DMS153 (cell line): ENCODE measurements at regions not wholly inside any gene's neighbourhood (a gene's known extent, or its start where the extent isn't known, plus 50 kb on each side); places are given as distances from the start of the nearest gene placed in this dataset.

ENCODE experiments used
- DNase-seq: peaks from one replicate; lab custom pipeline; 2025; lab: John Stamatoyannopoulos, UW

DNA sequence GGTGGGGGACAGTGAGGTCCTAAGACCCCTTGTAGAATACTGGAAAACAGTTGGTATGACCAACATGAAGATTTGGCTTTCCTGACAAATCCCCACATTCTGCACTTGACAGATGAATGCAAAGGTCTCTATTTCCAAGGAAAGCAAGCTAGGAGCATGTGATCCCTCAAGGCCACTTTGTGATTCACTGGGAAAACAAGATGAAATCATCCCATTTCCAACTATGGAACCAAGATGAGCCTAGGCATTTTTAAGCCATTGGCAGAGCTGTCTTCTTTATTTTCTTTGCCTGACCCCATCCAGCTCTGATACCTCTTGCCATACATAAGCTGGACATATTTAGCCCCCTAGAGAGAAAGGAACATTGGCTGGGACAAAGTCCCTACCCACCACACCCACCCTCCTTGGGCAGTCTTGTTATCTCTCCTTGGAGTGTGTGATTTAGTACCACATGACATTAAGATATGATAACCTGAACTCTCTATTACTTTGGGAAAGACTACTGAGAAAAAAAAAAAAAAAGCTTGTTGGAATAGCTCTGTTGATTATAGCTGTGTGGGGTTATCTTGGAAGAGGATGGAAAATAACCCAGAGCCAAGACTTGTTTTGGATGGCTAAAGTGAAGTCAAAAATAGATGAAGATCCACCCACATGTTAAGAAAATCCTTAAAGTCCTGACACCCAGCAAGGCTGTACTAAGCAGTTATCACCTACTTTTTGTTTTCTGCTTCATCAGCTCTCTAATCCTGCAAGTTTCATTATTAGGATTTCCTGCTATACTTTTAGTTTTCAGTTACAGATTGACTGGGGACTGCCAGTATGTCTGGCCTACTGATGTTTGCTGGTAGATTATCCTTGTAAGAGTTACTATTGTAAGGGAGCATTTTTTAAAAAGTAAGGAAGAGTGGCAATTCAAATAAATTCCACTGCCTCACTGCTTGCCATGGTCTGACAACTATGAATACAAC is 90.1 kb upstream of the PREP start:
- no peak for DNase-seq

DNA sequence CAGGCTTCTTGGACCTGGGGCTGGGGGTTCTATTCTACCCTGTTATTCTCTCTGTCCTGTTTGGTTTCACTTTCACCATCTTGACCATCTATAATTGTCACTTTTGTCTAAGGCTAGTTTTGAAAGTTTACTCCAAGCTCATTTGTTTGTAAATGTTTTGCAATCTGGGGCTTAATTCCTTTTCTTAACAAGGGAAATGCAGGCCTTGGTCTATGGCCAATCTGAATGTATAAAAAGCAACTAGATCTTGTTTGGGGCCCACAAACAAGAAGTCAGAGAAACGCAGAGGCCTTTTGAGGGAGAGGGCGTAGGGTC is 86.3 kb upstream of the PREP start:
- DNase-seq, result no peak

DNA sequence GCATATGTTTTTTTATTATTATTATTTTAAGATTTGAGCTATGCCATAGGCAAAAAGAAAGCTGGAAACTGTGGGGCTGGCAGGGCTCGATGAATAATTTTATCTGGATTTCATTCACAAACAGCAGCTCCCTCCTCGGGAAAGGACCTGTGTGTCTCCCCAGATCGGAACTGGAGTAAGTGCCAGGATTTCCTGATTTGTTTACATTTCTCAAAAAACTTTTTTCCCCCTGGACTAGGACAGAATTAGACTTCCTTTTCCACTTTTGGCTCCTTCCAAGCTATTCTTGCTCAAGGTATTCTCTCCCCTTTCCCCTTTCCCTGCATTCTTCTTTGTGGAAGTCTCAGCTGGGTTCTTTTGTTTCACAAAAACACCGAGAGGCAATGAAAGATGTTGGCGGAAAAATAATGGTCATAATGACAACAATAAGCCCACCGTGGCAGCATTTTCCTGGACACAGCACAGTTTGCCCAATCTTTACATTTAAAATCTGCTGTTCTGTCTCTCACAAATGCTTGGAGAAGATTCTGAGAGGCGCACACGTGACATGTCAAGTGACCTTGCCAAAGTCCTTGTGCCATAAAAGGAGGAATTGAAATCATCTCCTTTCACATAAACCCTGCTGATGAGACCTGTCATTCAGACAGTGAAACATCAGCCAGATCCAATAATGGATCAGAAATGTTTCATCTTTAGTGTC is 85.8 kb upstream of the PREP start:
- DNase-seq, result no peak

DNA sequence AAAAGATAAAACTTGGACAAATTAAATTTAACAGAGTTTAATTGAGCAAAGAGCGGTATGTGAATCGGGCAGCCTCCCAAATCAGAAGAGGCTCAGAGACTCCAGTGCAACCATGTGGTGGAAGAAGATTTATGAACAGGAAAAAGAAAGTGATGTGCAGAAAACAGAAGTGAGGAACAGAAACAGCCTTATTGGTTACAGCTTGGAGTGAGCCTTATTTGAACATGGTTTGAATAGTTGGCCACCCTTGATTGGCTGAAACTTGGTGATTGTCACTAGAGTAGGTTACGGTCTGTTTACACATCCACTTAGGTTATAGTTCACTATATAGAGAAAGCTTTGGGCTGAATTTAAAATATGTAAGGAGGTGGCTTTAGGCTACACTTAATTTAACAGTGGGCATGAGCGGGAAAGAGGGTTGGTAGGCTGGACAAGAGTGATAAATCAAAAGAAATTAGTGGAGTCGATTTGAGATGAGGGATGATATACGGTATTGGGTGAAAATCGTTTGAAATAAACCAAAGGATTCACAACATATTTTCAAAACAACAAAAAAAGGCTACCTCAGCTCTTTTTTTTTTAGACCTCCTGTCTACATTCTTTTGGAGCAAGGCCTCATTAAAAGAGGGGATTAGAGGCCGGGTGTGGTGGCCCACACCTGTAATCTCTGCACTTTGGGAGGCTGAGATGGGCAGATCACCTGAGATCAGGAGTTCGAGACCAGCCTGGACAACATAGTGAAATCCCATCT is 84.3 kb upstream of the PREP start:
- no peak for DNase-seq

DNA sequence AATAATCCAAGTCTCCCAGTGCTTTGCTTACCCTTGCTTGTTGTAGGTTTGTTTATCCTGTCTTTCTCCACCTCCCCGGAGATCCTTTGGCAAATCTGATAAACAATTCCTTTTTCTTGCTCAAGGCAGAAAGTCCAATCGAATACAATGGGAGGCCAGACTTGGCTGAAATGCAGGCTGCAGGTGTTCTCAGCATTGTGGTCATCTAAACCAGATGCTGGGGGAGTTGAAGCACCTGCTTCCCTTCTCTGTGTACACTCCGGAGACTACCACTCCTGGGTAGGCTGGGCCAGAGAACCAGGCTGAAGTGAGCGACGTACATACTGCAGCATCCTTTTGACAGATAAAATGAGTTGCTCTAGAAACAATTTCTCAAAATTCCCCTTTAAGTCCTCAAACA is 82.6 kb upstream of the PREP start:
- DNase-seq, result no peak

DNA sequence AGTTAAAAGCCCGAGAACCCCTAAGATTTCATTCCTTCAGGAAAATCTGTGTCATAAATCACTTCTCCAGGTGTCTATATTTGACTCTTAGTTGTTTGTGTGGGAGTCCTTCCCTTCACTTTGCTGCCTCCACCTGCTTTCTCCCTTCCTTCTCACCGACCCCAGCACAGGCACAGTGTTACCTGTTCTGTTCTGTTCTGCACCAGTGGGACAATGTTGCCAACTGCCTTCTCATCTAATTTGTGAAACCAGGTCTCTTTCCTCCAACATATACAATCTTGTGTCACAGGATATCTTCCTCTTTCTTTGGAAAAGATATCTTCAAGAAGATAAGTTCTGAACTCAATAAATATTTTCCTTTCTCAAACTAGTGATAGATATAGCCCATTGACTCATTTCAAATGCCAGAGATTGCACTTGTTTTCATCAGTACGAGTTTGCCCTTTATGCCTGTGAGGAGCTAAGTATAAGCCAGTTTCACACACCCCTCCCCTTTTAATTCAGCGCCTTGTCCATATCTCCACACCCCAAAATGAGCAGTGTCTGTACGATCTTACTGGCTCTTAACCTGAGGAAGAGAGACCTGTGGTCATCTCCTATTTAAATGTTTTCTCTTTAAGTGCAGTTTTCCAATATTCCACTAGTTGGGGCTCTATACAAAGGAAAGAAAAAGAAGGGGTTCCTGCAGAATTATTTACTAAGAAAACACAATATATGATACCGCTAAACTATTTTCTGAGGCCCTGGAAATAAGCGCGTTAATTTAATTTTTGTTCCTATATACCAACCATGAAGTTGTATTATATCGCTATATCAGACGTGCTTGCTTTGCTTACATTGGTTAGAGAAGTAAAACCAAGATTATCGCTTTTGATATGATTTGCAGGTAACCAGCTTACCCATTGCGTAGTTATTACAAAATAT is 81.6 kb upstream of the PREP start:
- peak; percentile 39 for DNase-seq

DNA sequence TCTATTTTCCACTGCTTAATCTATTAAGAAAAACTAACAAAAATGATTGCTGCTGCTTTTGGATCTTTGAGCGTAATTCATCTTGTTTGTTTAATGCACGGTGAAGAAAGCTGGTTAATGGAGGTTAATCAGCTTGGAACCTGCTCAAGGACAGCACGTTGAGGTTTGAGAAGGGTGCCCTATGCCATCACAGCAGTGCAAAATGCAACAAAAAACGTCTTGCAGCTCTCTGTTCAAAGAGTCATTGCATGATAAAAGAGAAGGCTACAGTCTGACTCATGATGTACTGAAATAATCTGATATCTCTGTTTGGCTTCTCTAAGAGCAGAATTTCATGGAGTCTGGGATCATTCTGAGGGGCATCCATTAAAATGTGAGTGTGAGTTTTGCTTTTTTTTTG is 80.6 kb upstream of the PREP start:
- DNase-seq, result no peak

DNA sequence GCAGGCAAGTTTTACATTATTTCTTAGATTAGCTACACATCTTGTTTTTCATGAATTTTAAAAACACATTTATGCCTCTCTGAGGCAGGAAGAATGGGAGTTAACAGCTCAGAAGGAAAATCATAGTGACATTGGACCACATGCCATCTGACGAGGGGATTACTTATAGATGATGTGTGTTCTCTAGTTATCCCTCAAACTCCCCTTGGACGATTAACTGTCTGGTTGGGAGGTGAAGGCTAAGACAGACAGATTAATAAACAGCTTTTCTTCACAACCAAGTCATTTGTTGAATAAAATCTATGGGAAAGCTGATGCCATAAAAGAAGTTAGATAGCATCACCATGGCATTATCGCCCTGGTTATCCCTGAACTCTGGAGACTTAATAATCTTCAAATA is 80.0 kb upstream of the PREP start:
- DNase-seq, result no peak

DNA sequence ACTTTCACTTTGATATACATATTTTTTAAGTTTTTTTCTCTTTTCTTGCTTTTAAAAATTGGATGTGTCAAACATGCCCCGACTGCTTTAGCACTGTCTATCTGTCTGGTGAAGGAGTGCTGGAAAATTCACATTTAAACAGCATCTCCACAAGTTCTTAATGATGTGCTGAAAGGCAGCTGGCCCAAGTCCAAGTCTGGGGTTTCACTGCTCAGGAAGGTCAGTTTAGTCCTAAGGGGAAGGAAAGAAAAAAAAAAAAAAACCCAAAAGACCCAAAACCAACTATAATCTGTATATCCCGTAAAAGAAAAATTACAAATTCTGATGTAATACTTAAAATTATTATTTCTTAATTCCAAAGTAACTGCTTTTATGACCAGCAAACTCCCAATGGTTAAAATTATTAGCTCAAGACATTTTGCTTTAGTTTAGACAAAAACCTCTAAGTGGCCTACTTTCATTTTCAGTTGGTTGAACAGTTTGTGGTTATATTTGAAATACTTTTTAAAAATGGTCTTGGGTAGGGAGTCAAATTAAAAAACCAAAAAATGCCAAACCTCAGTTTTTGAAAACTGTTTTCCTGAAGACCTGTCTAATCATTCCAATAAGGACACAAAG is 79.5 kb upstream of the PREP start:
- DNase-seq, result no peak

DNA sequence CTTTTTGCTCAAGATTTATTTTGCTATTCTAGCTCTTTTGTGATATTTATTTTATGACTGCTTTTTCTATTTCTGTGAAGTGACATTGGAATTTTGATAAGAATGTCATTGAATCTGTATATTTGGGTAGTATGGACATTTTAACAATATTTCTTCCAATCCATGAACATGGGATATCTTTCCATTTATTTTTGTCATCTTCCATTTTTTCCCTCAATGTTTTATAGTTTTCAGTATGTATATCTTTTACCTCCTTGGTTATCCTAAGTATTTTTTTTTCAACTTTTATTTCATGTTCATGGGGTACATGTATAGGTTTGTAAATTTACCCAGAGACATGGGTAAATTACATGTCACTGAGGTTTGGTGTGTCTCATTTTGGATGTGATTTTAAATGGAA is 74.1 kb upstream of the PREP start:
- no peak for DNase-seq

DNA sequence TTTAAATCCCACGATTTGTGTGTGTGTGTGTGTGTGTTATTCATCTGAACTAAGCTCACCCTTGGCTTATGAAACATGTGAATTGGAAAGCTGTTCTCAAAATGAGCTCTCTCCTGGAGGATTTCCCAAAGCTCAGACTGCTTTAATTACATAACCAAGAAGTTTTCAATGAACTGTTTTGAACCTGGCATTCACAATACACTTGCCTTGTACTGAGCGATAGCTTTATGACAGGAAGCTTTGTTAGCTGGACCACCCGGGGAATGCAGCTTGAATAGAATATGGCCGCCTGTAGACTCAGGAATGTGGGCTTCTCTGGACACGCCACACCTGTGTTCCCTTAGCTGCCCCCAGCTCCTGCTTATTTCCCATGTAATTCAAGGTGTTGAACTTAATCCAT is 71.4 kb upstream of the PREP start:
- DNase-seq, result no peak

DNA sequence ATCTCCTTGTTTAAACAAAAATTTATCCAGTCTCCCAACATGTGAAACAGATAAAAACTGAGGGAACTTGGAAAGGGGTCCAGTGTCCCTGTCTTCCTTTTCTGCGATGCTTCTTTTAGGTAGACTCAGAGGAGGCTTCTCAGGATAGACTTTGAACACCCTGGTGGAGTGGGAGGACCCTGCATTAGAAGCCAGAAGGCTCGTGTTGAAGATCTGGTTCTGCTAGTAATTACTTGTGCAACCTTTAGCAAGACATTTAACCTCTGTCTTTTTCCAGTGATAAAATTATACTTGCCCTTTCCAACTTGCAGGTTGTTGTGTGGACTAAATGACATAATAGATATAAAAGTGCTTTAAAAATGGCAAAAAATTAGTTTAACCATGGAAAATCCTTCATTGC is 67.1 kb upstream of the PREP start:
- no peak for DNase-seq

DNA sequence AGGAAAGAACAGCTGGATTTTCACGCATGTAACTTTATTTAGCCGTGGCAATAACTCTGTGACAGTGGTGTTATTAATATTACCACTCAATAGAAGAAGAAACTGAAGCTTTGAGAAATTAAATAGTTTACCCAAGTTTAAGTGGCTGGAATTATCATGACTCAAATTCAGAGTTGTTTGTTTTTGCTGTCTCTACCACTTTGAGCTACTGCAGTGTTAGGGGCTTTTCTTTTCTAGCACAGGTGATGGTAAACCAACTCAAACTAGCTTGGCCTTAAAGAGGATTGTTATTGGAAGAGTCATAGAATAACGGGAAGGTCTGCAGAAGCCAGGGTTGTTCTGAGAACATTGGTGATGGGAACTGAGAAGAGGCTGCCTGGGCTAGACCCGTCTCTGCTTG is 66.0 kb upstream of the PREP start:
- DNase-seq, result no peak

DNA sequence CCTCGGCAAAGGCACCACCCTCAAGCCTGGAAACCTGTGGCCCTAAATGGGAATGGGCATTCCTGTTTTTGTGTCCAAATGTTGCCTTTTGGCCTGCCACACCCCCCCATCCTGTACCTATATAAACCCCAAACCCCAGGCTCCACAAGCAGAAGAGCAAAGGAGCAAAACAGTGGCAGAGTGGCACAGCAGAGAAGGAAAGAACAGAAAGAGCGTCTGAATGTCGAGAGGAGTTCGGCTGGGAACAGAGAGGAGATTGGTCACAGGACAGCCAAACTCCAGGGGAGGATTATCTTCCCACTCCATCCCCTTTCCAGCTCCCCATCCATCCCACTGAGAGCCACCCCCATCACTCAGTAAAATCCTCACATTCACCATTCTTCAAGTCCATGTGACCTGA is 58.0 kb upstream of the PREP start:
- no peak for DNase-seq

DNA sequence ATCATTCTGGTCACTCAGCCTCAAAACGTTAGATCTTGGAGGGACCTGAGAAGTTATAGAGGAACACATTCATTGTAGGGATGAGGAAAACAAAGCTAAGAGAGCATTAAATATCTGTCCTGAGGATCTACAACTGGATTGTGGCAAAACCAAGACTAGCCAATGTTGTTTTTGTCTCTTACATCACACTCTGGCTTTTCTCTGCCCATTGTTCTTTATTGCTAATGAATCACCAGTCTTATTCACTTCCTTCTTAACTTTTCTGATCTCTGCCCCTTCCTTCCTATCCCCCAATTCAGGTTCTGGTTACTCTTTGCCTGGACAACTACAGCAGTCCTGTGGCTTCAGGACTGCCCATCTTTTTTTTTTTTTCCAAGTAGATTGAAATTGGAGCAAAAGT is 57.0 kb upstream of the PREP start:
- DNase-seq, result no peak

DNA sequence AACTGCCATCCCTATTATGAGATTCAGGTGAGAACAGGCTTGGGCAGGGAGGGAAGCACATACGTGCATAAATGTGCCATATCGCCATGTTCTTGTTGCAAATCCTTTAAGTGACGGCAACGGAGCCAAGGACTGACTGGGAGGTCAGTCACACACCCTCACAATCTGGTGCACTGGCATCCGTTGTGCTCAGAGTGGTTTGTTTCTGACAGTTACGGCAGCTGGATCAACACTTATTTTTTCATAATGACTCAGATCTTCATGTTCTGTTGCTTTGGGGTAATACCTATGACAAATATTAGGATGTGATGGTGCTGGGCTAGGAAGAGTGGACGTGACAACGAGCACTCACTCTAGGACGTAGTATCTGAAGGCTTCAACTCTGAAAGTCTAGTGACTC is 56.2 kb upstream of the PREP start:
- no peak for DNase-seq

DNA sequence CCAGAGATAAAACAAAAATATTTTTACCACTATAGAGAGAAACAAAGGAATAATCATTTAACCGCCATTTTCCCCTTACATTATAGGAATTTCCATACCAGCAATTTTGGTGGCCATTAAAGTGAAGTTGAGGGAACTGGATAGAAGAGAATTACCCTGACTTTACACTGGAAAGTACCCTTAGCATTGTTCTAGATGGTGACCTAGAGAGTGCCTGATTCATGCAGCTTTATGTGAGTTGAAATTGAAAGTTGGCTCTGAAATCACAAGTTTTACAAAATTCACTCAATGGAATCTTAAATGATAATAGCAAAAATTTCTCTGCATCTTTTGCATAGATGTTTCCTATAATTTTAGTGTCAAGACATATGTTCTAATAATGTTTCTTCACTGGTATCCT is 55.7 kb upstream of the PREP start:
- no peak for DNase-seq

DNA sequence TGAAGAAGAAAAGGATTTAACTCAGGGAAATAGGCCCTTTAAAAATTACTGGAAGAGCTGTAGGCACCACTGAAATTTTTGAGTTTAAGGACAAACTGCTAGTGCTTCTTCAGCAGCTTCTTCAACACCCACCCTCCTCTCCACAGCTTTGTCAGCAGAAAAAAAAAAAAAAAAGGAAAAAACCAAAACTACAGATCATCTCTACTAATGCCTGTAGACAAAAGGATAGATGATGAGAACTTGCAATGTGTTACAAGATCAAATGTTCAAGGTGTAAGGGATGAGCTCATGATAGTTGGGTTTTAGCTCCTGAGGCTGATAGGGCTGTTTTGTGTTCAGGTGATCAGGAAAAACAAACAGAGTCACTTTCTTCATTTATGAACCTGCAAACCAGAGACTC is 55.2 kb upstream of the PREP start:
- no peak for DNase-seq

DNA sequence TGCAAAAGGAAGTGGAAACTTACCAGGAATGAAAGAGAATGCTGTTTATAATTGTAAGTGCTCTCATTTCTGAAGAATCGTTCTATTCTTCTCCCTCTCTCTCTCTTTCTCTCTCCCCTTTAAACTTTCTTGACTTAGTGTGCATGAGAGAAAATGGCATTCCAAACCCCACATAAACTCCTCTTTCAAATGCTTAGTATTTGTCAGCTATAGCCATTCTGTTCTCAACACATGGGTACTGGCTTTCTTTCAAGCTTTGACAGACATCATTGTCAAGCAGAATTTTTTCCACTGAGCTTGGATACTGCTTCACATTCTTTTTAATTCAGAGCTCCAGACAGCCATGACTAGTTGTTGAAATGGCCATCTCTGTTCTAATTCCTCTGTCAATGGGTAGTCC is 51.1 kb upstream of the PREP start:
- DNase-seq, result no peak

DNA sequence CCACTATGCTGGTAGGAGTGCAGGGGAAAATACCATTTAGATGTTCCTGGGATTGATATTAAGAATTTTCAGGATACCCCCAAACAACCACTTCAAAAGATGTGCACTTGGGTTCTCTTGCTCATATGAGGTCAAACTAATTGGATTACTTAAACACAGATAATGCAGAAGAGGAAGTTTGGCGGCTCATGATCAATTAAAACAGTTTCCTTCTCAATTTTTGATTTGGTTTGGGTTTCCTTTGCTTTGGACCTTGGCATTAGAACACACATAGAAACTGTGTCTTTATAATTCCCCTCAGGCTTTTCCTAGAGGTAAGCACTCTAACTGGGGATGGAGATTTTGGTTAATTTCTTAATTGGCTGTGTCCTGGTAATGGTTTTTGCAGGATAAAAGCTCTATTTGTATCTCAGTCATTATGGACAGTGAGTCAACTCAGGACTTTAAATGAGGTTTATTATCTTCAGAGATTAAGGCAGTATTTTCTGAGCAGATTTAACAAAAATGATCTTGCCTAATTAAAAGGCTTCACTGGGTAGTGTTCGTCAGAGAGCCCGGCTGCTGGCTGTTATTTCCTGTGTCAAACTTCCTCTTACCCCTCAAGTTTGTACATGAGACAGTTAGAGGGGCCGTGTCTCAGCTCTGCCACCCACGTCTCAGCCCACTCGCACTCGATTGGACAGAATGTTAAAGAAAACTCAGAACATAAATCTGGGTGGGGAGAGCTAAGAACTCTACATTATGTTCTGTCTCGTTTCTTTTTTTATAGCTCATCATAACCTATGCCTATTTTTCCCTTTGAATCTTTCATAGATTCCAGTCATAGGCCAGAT is 50.3 kb upstream of the PREP start:
- DNase-seq, result no peak
